GM18873 (cell line): ENCODE measurements at regions not wholly inside any gene's neighbourhood (a gene's known extent, or its start where the extent isn't known, plus 50 kb on each side); places are given as distances from the start of the nearest gene placed in this dataset.

Experiments
- ATAC-seq: cut with Tn5 transposase; IDR thresholded peaks from one replicate; pipeline ENCODE4 v1.9.1; 2021; ENCODE audit warnings: mild to moderate bottlenecking, moderate library complexity, moderate number of reproducible peaks; ENCODE audit not compliant: unreplicated experiment, low FRiP score

DNA sequence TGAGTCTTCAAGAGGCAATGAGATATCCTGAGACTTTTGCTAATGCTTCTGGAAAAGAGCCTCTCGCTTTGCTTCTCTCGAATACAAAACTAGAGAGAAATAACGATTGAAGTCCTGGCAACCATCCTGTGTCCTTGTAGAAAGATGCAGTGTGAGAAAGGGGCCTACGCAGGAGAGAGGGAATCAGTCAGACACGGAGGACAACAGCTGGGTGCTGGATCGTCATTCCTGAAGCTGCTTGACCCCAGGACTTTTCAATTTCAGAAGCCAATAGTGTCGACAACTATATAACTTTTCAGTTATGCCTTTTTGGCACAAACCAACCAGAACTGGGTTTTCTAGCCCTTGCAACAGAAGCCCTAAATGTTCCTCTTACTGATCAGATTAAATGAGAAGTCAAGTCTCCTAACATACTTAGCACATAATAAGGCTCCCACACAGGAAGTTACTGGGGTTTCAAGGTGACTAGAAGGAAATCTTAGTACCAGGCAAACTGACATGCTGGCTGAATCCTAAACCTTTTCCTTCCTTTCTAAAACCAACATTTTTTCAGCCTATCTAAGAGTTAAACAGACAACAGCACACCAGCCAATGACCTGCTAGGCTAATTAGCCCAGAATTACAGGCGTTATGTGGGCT lies 755.6 kb downstream of the MED13L start:
- ATAC-seq = no peak

DNA sequence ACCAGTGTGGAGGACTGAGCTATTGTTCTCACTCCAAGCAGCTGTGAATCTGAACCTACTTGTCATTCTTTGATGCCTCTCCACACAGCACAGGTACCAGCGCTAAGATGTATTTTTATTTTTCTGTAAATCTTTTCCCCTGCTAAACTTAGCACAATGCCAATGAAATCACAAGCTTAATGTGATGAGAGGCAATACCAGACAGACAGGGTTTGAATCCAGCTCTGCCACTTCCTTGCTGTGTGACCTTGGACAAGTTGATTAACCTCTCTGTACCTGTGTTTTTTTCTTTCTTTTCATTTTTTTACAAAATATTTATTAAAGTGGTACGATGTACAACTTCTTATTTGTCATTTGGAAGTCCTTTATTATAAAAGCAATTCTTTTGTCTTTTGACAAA lies 757.6 kb downstream of the MED13L start:
- no peak for ATAC-seq

- no peak for ATAC-seq
These were observed 758.1 kb downstream of the MED13L start for GRCh38 chr12:115519359-115519758.

GRCh38 chr12:115517913-115518312 lies 759.6 kb downstream of the MED13L start:
- no peak for ATAC-seq

DNA sequence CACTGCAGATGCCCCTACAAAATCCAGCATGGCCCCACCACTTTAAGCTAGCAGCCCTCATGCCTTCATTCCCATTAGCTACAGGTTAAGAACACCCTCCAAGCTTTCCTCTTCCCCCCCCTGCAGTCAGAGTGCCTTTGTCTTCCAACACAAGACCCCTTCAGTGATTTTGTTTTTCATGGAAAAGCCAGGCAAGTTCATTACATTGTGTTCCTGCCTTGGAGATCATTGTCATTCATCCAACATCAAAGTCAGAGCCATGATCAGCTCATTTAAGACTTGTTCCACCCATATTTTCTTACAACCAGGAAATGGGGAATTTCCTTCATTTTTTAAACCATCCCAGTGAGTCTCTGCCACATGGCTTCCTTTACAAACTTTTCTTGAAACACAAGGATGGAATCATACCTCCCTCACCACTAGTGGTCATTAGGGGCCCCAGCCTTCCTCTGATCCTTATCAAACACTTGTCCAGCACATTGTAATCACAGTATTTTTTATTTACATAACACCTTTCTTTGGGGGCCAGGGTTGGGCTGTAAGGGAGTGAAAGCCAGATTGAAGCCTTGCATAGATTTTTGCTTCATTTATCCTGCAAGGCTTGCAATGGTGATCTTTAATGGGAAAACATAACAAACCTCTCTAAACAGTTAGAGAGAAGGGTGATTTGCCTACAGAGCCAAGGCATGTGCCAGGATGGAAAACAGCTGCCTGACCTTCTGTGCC lies 765.3 kb downstream of the MED13L start:
- ATAC-seq = no peak

DNA sequence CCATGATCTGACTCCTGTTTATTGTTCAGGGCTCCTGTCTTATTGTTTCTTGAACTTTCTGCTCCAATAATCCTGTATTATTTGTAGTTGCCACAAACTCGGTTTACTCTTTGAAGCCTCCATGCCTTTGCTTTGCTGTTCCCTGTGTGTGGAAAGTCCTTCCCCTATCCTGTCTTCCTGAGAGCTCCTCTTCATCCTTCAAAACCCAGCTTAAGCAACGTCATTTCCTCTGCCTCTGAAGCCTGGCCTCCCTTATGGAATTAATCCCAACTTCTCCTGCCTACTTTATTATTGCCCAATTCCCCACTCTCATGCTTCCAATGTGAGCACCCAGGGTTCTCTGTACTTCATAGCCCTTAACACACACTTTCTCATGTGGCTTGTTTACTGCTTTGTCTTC lies 766.2 kb downstream of the MED13L start:
- ATAC-seq = no peak

DNA sequence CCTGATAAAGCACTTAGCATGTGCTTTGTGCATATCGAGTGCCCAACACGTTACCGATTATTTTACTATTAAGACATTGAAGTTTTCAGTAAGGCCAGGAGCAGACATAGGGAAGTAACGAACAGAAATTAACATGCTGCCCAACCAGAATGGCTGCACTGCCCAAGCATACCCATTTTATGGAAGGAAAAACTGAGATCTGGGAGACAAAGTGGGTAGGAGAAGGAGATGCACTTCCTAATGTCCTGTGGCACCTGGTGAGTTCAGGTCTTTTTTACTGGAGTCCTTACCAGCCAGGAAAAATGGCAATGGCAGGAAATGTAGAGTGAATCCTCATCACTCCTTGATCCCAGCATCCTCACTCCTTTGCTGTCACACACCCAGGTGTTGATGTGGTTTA lies 768.5 kb downstream of the MED13L start:
- no peak for ATAC-seq

- no peak for ATAC-seq
These were observed 769.4 kb downstream of the MED13L start for GRCh38 chr12:115507951-115508722.

GRCh38 chr12:115507560-115507889 lies 770.0 kb downstream of the MED13L start:
- no peak for ATAC-seq

DNA sequence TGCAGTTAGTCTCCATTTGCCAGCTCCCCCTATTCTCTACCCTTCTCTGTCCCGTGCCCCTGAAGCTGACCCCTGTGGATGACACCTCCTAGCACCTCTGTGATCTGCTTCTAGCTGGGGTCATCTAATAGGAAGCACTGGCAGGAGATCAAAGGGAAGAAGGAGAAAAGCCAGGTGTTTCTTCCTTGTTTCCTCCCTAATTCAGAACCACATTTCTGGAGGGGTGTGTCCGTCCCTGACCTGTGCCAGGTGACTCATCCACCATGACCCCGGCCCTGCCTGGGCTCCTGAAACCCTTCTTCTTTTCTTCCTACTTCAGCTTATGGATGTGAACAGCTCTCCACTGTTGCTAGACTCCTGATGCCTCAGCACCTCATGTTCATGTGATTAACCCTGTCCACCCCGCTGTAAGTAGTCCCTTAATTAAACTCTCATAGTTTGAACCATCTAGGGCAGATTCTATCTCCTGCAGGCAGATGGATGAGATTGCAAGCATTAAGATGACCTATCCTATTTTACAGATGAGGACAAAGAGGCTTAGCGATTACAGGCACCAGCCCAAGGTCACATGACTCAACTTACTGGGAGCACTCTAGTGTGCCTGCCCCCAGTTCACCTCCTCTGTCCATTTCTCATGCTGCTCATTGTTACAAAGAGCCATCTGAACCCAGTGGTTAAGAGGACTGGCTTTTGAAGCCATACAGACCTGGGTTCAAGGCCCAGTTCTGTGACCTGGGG lies 770.5 kb downstream of the MED13L start:
- ATAC-seq = no peak

- ATAC-seq = peak; percentile 42
These were observed 772.9 kb downstream of the MED13L start for GRCh38 chr12:115504306-115505290.

- ATAC-seq = no peak
These were observed 776.6 kb downstream of the MED13L start for GRCh38 chr12:115500872-115501271.

- ATAC-seq = no peak
These were observed 782.2 kb downstream of the MED13L start for GRCh38 chr12:115495300-115495699.

DNA sequence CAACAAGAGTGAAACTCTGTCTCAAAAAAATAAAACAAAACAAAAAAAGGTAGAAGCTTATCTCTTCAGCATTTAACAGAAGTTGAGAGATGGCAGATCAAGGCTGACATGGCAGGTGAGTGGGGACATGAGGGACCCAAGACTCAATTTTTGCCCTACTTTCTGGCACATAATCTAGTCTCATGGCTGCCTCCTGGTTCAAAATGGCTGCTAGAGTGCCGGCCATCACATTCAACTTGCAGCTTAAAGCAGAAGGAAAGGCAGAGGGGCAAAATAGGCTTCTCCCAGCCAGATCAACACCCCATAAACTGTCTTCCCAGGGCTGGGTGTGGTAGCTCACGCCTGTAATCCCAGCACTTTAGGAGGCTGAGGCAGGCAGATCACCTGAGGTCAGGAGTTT lies 784.9 kb downstream of the MED13L start:
- no peak for ATAC-seq

DNA sequence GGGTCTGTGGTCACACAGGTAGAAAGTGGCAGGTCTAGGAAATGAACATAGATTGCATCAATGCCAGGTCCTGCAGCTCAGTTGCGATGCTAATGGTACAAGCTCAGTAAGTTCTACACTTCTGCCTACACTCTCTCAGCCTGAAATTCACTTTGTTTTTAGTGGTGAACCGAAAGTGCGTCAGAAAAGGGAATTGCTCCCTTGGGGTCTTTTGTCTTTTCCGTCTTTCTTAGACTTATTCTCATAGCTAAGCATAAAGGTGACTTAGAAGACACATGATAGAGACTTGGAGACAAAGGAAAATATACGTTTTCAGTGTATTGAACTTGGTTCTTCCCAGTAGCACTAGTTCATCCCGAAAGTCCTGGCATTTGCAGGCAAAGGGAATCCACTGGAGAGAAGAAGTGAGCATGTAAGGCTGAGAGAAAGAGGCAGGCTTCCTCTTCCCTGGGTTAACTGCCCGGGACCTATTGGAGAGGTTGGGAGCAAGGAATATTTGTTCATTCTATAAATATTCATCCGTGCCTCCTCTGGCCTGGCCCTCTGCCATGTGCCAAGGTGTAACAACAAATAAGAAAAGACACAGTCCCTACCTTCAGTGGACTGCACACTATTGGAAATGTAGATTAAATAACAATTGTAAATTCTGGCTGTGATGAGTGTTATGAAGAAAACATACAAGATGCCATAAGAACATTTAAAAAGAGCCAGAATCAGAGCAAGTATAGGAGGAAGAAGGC lies 785.8 kb downstream of the MED13L start:
- ATAC-seq = no peak

- ATAC-seq = no peak
These were observed 788.2 kb downstream of the MED13L start for GRCh38 chr12:115489253-115489652.

DNA sequence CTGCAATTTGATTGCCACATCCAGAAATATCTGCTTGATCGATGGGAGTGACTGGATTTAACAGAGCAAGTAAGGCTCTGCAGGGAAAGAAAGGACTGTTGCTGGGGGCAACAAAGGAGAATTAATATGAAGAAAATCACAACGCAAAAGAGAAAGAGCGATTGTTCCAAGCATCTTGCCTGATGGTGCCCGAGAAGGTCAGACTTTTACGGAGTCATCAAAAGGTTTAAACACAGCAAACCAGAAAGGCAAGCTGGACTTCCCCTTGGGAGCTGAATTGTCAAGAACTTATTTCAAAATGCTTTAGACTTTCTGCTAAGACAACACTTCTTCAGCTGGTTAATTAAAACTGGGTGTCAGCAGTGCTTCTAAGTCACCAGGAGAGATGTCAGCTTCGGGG lies 791.5 kb downstream of the MED13L start:
- no peak for ATAC-seq

DNA sequence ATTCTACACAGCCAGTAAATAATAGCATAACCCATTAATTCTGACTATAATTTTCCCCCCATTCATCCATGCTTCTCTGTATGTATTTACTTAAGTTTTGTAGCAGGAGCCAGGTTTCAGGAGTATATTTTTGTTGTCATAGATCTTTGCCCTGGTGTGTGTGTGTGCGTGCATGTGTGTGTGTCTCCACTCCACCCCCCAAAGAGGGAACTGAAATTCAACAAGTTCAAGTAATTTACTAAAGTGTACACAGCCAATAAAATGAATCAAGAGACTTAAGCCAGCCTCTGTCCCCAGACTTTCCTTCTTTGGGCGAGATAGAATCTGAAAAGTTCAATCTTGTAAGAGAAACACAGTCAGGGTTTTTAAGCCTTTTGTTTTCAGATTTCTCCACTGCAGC lies 792.0 kb downstream of the MED13L start:
- no peak for ATAC-seq

DNA sequence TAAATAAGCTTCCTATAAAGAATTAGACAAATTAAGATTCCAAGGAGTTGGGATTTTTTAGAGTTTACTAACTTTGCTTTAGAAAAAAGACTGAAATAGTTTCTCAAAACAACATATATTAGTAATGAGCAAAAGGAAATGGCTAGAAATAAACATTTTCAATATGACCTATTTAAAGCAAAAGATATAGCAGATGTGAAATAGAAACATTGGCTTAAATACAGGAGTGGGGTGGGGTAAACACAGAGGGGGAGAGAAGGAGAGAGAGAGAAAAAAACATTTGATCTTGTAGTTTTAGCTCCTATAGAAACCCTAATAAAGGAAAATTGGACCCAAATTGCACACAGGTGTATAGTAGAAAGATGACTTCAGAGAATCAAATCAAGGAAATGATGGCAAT lies 794.5 kb downstream of the MED13L start:
- no peak for ATAC-seq
